HS-27A (cell line): ENCODE measurements at regions not wholly inside any gene's neighbourhood (a gene's known extent, or its start where the extent isn't known, plus 50 kb on each side); places are given as distances from the start of the nearest gene placed in this dataset.

Source experiments
- DNase-seq: peaks from one replicate; pipeline ENCODE4 v3.0.0-alpha.2; 2012; ENCODE audit warnings: low read depth, missing footprints

- DNase-seq: no peak
Observed at GRCh38 chr20:53837126-53837826, 233.1 kb downstream of the BCAS1 start.

DNA sequence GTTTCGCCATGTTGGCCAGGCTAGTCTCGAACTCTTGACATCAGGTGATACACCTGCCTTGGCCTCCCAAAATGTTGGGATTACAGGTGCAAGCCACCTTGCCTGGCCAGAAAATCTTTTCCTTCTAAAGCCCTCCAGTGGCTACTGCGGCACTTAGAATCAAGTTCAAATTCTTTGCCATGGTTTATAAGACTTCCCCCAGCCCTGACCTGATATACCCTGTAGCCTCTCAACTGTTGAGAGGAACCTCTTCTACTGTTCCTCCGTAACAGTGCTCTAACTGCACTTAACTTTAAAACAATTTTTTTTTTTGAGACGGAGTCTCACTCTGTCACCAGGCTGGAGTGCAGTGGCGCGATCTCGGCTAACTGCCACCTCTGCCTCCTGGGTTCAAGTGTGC is 235.6 kb downstream of the BCAS1 start:
- no peak for DNase-seq

- DNase-seq: no peak
Observed at GRCh38 chr20:53834062-53834442, 236.3 kb downstream of the BCAS1 start.

DNA sequence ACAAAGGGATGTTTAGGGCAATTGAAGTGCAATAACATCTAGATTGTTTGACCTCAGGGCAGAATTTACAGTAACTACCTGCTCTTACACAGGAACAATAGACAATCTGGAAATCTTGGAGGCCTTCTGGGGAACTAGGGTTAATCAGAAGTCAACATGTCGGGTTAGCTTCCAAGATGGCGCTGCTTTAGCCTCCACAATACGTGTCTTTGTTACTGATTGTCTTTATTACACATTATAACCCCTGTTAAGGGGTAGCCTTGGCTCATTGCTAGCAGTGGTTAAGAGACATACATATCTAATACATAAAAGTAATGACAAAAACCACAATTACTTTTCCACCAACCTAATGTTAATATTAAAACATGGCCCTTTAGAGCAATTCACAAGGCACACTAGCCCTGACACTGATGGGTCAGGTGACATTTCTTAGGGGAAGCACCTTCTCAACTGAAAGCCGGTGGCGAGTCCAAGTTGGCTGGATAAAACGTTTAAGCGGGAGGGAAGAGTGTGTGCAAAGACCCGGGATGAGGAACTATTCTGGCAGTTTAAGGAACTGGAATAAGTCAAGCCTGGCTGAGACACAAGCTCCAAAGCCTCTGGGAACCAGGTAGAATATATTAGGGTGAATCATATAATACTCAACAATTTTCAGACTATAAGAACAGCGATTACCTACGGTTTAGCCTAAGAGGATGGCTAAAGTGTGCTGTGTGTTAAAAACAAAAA is 236.9 kb downstream of the BCAS1 start:
- DNase-seq: no peak

DNA sequence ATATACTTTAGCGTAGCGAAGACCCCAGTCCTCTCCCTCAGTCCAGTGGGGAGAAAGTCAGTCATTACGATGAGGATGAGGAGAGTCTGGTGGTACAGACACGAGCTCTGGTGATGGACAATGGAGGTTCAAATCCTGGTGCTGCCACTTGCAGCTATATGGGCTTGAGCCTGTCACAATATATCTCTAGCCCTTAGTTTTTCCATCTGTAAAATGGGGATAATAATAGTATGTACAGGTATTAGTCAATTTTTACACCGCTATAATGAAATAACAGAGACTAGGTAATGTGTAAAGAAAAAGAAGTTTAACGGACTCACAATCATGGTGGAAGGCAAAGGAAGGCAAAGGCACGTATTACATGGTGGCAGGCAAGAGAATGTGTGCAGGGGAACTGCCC is 237.9 kb downstream of the BCAS1 start:
- DNase-seq: no peak

DNA sequence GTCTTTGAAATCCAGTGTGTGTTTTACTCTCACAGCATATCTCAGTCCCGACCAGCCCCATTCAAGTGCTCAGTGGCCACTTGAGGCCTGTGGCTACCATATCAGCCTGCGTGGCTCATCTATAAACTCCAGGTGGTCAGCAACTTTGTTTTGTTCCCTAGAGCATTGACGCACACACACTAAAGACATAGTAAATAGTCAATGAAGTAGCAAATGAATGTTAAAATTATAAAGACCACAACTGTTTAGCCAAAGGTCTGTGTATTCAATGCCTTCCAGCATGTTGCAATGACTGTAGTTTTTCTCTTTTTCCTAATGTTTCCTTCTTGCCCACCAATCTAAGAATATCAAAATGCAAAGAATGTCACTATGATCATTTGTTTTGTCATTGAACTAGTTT is 238.2 kb upstream of the ZNF217 start:
- no peak for DNase-seq

GRCh38 chr20:53831228-53831627 is 237.6 kb upstream of the ZNF217 start:
- no peak for DNase-seq

- no peak for DNase-seq
Observed at GRCh38 chr20:53829724-53830521, 236.3 kb upstream of the ZNF217 start.

GRCh38 chr20:53829255-53829723 is 235.7 kb upstream of the ZNF217 start:
- peak; percentile 98 for DNase-seq

- DNase-seq: peak; percentile 94
Observed at GRCh38 chr20:53828682-53829254, 235.1 kb upstream of the ZNF217 start.

DNA sequence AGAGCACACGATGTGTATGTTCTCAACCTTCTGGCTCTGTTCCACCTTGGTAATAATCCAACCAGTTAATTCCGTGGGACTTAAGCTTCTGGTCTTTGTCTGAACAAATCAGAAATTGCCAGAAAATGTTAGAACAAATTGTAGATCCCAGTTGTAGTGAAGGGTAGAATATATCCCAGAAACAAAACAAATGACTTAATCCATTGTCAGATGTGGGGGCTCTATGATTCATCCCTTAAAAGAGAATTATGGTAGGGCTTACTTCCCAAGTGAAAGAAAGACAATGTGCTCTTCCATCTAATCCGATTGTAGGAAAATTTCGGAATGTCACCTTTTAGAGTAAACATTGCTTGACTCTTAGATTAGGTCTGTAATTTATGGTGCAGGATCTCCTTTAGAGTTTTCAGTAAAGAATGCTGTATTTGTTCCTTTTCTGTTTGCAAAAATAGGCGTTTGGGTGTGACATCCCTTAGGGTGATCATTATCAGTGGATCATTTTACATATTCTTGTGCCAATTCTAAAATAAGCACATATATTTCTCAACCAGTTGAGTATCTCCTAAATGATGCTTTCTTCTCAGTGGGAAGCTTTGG is 234.5 kb upstream of the ZNF217 start:
- DNase-seq: peak; percentile 95

GRCh38 chr20:53827292-53828087 is 233.9 kb upstream of the ZNF217 start:
- DNase-seq: no peak

DNA sequence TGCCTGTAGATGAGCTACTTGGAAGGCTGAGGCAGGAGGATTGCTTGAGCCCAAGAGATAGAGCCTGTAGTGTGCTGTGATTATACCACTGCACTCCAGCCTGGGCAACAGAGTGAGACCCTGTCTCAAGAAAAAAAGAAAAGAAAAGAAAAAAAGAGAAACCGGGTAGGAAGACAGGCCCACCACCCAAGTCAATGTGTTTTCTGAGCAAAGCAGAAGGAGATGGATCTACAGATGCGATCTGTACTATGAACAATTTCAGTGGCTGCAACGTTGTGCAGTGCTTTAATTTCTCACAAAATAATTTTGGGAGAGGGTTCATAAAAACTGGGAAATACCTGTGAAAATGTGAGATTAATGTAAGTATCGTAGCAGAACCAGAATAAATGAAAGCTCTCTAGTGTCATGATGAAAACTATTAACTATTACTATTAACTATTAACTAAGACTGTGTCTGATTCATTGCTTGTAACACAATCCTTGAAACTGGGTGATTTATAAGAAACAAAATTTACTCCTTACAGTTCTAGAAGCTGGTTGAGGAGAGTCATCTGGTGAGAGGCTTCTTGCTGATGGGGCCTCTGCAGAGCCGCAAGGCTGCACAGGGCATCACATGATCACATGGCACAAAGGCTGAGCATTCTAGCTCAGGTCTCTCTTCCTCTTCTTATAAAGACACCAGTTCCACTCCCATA is 233.1 kb upstream of the ZNF217 start:
- DNase-seq: no peak

GRCh38 chr20:53826090-53826489 is 232.5 kb upstream of the ZNF217 start:
- DNase-seq: no peak

GRCh38 chr20:53825282-53825681 is 231.6 kb upstream of the ZNF217 start:
- DNase-seq: no peak

GRCh38 chr20:53824779-53825178 is 231.1 kb upstream of the ZNF217 start:
- DNase-seq: no peak

DNA sequence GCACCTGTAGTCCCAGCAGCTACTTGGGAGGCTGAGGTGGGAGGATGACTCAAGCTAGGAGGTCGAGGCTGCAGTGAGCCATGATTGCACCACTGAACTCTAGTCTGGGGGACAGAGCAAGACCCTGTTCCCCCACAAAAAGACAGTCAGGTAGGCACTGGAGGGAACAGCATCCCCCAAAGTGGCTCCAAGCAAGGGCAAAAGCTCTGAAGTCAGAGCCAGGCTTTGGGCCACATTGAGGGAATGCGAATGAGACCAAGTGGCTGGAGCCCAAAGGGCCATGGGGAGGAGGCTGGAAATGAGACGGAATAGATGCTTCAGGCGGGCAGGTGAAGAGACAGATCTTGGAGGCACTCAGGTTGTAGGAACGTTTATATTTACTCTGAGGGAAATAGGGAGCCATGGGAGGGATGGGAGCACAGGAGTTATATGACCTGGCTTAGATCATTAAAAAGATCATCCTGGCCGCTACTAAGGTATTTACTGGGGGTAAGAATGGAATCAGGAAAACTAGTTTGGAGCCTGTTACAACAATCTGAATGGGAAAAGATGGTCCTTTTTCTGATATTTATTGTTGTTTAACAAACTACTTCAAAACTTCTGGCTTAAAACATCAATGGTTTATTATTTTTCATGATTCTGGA is 229.6 kb upstream of the ZNF217 start:
- no peak for DNase-seq

DNA sequence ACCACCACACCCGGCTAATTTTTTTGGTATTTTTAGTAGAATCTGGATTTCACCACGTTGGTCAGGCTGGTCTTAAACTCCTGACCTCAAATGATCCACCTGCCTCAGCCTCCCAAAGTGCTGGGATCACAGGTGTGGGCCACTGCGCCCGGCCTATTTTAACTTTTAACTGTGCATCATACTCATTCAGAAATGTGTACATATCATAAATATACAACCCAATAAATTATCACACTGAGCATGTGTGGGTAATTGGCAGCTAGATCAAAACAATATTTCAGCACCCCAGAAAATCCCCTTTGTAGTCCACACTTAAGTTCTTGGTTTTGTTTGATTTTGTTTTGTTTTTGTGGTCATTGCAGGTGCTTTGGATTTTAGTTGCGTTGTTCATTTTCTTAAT is 228.9 kb upstream of the ZNF217 start:
- no peak for DNase-seq

GRCh38 chr20:53819973-53820451 is 226.4 kb upstream of the ZNF217 start:
- DNase-seq: no peak
